ENCODE measurements at regions not wholly inside any gene's neighbourhood (a gene's known extent, or its start where the extent isn't known, plus 50 kb on each side); places are given as distances from the start of the nearest gene placed in this dataset.

- no peaks in the 10 kb centered on the region for H3K4me1 ChIP-seq (ENCODE audit: control insufficient read depth, insufficient read depth, low read length, poor library complexity, severe bottlenecking)
- H3K9me3 ChIP-seq (ENCODE audit: control insufficient read depth, low read length), result no peaks in the 10 kb centered on the region
- 82 to 100% methylated on average over 1 to 3 of the region's 3 CpGs for WGBS, 2 experiments (ENCODE audit: insufficient coverage in 2 of 2)
- H3K27ac ChIP-seq (ENCODE audit: low read depth, low read length, severe bottlenecking), result no peak overlapping the region
- no peaks in the 10 kb centered on the region for H3K36me3 ChIP-seq (ENCODE audit: control insufficient read depth, insufficient read depth, low read length)
- H3K4me3 ChIP-seq (ENCODE audit: extremely low read depth, insufficient read depth, low read length, poor library complexity, severe bottlenecking), result no peak overlapping the region
These were observed 111.1 kb upstream of the VRK1 start for GRCh38 chr14:96686126-96686525.

DNA sequence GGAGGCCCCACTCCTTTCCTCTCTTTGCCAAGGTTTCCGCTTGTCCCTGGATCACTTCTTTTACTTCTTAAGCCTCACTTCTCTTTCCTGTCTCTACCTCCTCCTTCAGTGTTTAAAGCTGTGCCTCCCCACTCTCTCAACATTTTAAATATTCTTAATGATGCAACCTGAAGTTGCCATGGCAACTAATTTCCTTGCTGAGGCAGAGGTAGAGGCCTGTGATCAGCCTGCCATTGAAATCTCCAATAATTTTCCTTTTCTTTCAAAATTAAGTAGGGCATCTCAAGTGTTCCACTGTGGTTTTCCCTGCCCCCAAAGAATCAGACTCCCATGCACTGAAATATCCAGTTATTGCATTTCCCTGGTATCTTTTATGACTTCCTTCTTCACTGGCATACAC is 108.6 kb upstream of the VRK1 start:
- Histone ChIP-seq H3K27ac (ENCODE audit: low read depth, low read length, severe bottlenecking) (no peak overlapping the region), H3K9me3 (ENCODE audit: control insufficient read depth, low read length) (no peaks in the 10 kb centered on the region), H3K4me1 (ENCODE audit: control insufficient read depth, insufficient read depth, low read length, poor library complexity, severe bottlenecking) (peaks cover 8% of the 10 kb centered on the region), H3K36me3 (ENCODE audit: control insufficient read depth, insufficient read depth, low read length) (no peaks in the 10 kb centered on the region), H3K4me3 (ENCODE audit: extremely low read depth, insufficient read depth, low read length, poor library complexity, severe bottlenecking) (no peak overlapping the region)
- 100% methylated on average over 1 of the region's 1 CpG for WGBS, 2 experiments (ENCODE audit: insufficient coverage in 2 of 2)

GRCh38 chr14:96690713-96691383 is 106.3 kb upstream of the VRK1 start:
- Histone ChIP-seq H3K4me3 (ENCODE audit: extremely low read depth, insufficient read depth, low read length, poor library complexity, severe bottlenecking) (no peak overlapping the region), H3K9me3 (ENCODE audit: control insufficient read depth, low read length) (no peaks in the 10 kb centered on the region), H3K36me3 (ENCODE audit: control insufficient read depth, insufficient read depth, low read length) (no peaks in the 10 kb centered on the region), H3K27ac (ENCODE audit: low read depth, low read length, severe bottlenecking) (no peak overlapping the region), H3K4me1 (ENCODE audit: control insufficient read depth, insufficient read depth, low read length, poor library complexity, severe bottlenecking) (peaks cover 18% of the 10 kb centered on the region)
- 83 to 89% methylated on average over 3 of the region's 4 CpGs for WGBS, 2 experiments (ENCODE audit: insufficient coverage in 2 of 2)

DNA sequence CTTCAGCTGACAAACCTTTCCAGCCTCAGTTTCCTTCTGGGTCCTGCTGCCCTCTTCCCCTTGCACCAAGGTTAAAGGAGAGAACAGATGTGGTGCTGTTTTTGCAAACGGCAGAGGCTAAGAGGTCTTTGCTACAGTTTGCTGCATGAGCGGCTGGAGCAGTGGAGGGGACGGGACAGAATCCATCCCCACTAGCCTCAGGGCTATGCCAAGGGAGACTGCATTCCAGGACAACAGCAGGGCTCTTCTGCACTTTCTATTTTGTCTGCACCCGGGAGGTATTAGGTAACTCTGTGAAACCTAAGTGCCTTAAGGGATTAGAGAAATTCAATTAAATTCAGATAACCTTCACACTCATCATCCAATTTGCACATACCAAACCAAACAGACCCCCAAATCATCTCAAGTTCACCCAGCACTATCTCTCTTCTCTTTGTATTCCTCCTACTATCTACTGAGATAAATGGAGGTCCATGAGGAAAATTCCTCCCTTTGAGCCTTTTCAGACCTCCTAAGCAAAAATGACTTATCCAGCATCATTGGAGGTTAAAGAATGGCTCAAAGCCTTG is 103.8 kb upstream of the VRK1 start:
- Histone ChIP-seq H3K4me1 (ENCODE audit: control insufficient read depth, insufficient read depth, low read length, poor library complexity, severe bottlenecking) (peaks cover 18% of the 10 kb centered on the region), H3K9me3 (ENCODE audit: control insufficient read depth, low read length) (no peaks in the 10 kb centered on the region), H3K27ac (ENCODE audit: low read depth, low read length, severe bottlenecking) (no peak overlapping the region), H3K36me3 (ENCODE audit: control insufficient read depth, insufficient read depth, low read length) (no peaks in the 10 kb centered on the region), H3K4me3 (ENCODE audit: extremely low read depth, insufficient read depth, low read length, poor library complexity, severe bottlenecking) (no peak overlapping the region)
- no CpG with 5 or more reads among the region's 4 CpGs for WGBS, 2 experiments (ENCODE audit: insufficient coverage in 2 of 2)

DNA sequence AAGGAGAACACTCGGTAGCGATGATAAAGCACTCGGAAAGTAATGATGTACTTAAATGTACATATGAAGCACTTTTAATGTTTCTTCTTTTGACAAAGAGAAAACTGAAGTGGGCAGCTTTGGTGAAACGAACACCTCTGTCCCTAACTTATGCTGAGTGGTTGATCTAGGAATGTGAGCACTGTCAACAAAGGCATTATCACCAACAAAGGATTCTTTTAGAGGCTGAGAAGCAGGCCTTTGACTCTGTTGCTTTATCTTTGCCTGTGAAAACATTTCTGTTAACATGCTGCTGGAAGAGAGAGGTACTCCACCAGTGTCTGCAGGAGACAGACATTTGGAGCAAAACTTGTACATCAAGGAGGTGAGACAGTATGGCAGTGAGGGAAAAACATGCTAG is 103.2 kb upstream of the VRK1 start:
- no peak overlapping the region for H3K27ac ChIP-seq (ENCODE audit: low read depth, low read length, severe bottlenecking)
- no peak overlapping the region for H3K4me3 ChIP-seq (ENCODE audit: extremely low read depth, insufficient read depth, low read length, poor library complexity, severe bottlenecking)
- H3K36me3 ChIP-seq (ENCODE audit: control insufficient read depth, insufficient read depth, low read length), result no peaks in the 10 kb centered on the region
- H3K4me1 ChIP-seq (ENCODE audit: control insufficient read depth, insufficient read depth, low read length, poor library complexity, severe bottlenecking), result peaks cover 18% of the 10 kb centered on the region
- no peaks in the 10 kb centered on the region for H3K9me3 ChIP-seq (ENCODE audit: control insufficient read depth, low read length)
- WGBS, 2 experiments (ENCODE audit: insufficient coverage in 2 of 2), result 58% methylated on average over 2 of the region's 4 CpGs; no CpG with 5 or more reads in 1 of the 2 experiments

- Histone ChIP-seq H3K4me1 (ENCODE audit: control insufficient read depth, insufficient read depth, low read length, poor library complexity, severe bottlenecking) (peaks cover 5% of the 10 kb centered on the region), H3K36me3 (ENCODE audit: control insufficient read depth, insufficient read depth, low read length) (no peaks in the 10 kb centered on the region), H3K4me3 (ENCODE audit: extremely low read depth, insufficient read depth, low read length, poor library complexity, severe bottlenecking) (no peak overlapping the region), H3K9me3 (ENCODE audit: control insufficient read depth, low read length) (no peaks in the 10 kb centered on the region), H3K27ac (ENCODE audit: low read depth, low read length, severe bottlenecking) (no peak overlapping the region)
- 87 to 96% methylated on average over 14 to 15 of the region's 15 CpGs for WGBS, 2 experiments (ENCODE audit: insufficient coverage in 2 of 2)
These were observed 98.1 kb upstream of the VRK1 start for GRCh38 chr14:96698960-96699539.

DNA sequence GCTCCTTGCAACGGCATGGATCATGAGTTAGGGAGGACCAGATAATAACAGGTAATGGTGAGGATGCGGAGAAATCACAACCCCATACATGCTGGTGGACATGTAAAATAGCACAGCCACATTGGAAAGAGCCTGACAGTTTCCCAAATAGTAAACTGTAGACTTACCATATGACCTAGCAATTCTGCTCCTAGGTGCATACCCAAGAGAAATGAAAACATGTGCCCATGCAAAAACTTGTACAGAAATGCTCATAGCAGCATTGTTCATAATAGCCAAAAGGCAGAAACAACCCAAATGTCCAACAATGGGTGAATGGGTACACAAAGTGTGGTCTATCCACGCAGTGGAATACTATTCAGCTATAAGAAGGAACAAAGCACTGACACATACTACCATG is 97.5 kb upstream of the VRK1 start:
- Histone ChIP-seq H3K27ac (ENCODE audit: low read depth, low read length, severe bottlenecking) (no peak overlapping the region), H3K4me3 (ENCODE audit: extremely low read depth, insufficient read depth, low read length, poor library complexity, severe bottlenecking) (no peak overlapping the region), H3K4me1 (ENCODE audit: control insufficient read depth, insufficient read depth, low read length, poor library complexity, severe bottlenecking) (no peaks in the 10 kb centered on the region), H3K9me3 (ENCODE audit: control insufficient read depth, low read length) (no peaks in the 10 kb centered on the region), H3K36me3 (ENCODE audit: control insufficient read depth, insufficient read depth, low read length) (no peaks in the 10 kb centered on the region)
- WGBS, 2 experiments (ENCODE audit: insufficient coverage in 2 of 2), result 100% methylated on average over 1 of the region's 3 CpGs; no CpG with 5 or more reads in 1 of the 2 experiments

GRCh38 chr14:96702831-96703230 is 94.4 kb upstream of the VRK1 start:
- Histone ChIP-seq H3K9me3 (ENCODE audit: control insufficient read depth, low read length) (no peaks in the 10 kb centered on the region), H3K4me3 (ENCODE audit: extremely low read depth, insufficient read depth, low read length, poor library complexity, severe bottlenecking) (no peak overlapping the region), H3K36me3 (ENCODE audit: control insufficient read depth, insufficient read depth, low read length) (no peaks in the 10 kb centered on the region), H3K4me1 (ENCODE audit: control insufficient read depth, insufficient read depth, low read length, poor library complexity, severe bottlenecking) (peaks cover 6% of the 10 kb centered on the region), H3K27ac (ENCODE audit: low read depth, low read length, severe bottlenecking) (no peak overlapping the region)
- 77 to 85% methylated on average over 5 of the region's 6 CpGs for WGBS, 2 experiments (ENCODE audit: insufficient coverage in 2 of 2)

GRCh38 chr14:96705422-96706092 is 91.6 kb upstream of the VRK1 start:
- peaks cover 6% of the 10 kb centered on the region for H3K4me1 ChIP-seq (ENCODE audit: control insufficient read depth, insufficient read depth, low read length, poor library complexity, severe bottlenecking)
- 85 to 89% methylated on average over 6 to 8 of the region's 10 CpGs for WGBS, 2 experiments (ENCODE audit: insufficient coverage in 2 of 2)

GRCh38 chr14:96706893-96707292 is 90.3 kb upstream of the VRK1 start:
- Histone ChIP-seq H3K9me3 (ENCODE audit: control insufficient read depth, low read length) (no peaks in the 10 kb centered on the region), H3K4me1 (ENCODE audit: control insufficient read depth, insufficient read depth, low read length, poor library complexity, severe bottlenecking) (peaks cover 6% of the 10 kb centered on the region), H3K36me3 (ENCODE audit: control insufficient read depth, insufficient read depth, low read length) (no peaks in the 10 kb centered on the region), H3K4me3 (ENCODE audit: extremely low read depth, insufficient read depth, low read length, poor library complexity, severe bottlenecking) (no peak overlapping the region), H3K27ac (ENCODE audit: low read depth, low read length, severe bottlenecking) (no peak overlapping the region)
- 65 to 92% methylated on average over 2 to 4 of the region's 4 CpGs for WGBS, 2 experiments (ENCODE audit: insufficient coverage in 2 of 2)

More at GRCh38 chr14:96705422-96706092, 91.6 kb upstream of the VRK1 start:
- Histone ChIP-seq H3K4me3 (ENCODE audit: extremely low read depth, insufficient read depth, low read length, poor library complexity, severe bottlenecking) (no peak overlapping the region), H3K9me3 (ENCODE audit: control insufficient read depth, low read length) (no peaks in the 10 kb centered on the region), H3K27ac (ENCODE audit: low read depth, low read length, severe bottlenecking) (no peak overlapping the region), H3K36me3 (ENCODE audit: control insufficient read depth, insufficient read depth, low read length) (no peaks in the 10 kb centered on the region)

Data from mesodermal cell (in vitro differentiated cells).